Hepatocyte (in vitro differentiated cells): ENCODE measurements at regions not wholly inside any gene's neighbourhood (a gene's known extent, or its start where the extent isn't known, plus 50 kb on each side); places are given as distances from the start of the nearest gene placed in this dataset.

ENCODE experiments used
- DNase-seq: peaks from one replicate; pipeline ENCODE4 v3.0.0-alpha.2; 2016; ENCODE audit warnings: low spot score
- H2AFZ ChIP-seq: fragments of 200-600 bp; sonication (generic); 2 replicates; pipeline ENCODE4 v1.6.0; 2016; ENCODE audit warnings: antibody characterized with exemption, mild to moderate bottlenecking
- H3K27ac ChIP-seq: fragments of 200-600 bp; sonication (generic); 2 replicates; pipeline ENCODE4 v1.5.1; 2016; ENCODE audit warnings: mild to moderate bottlenecking
- H3K27me3 ChIP-seq: fragments of 200-600 bp; sonication (generic); 2 replicates; pipeline ENCODE4 v1.6.1; 2016
- H3K36me3 ChIP-seq: fragments of 200-600 bp; sonication (generic); replicated peaks from 2 replicates; pipeline ENCODE4 v1.5.1; 2016; ENCODE audit warnings: low read depth; ENCODE audit not compliant: insufficient read depth
- H3K4me1 ChIP-seq: fragments of 200-600 bp; sonication (generic); 2 replicates; pipeline ENCODE4 v1.5.1; 2016; ENCODE audit warnings: mild to moderate bottlenecking, moderate library complexity; ENCODE audit not compliant: insufficient read depth
- H3K4me2 ChIP-seq: fragments of 200-600 bp; sonication (generic); 2 replicates; pipeline ENCODE4 v1.6.0; 2016
- H3K4me3 ChIP-seq: fragments of 200-600 bp; sonication (generic); 2 replicates; pipeline ENCODE4 v1.5.1; 2016; ENCODE audit warnings: mild to moderate bottlenecking
- H3K79me2 ChIP-seq: fragments of 200-600 bp; sonication (generic); 2 replicates; pipeline ENCODE4 v1.6.0; 2017; ENCODE audit warnings: mild to moderate bottlenecking
- H3K9me2 ChIP-seq: fragments of 200-600 bp; sonication (generic); replicated peaks from 2 replicates; pipeline ENCODE4 v1.6.0; 2017; ENCODE audit warnings: mild to moderate bottlenecking; ENCODE audit not compliant: insufficient read depth
- H3K9me3 ChIP-seq: fragments of 200-600 bp; sonication (generic); 2 replicates; pipeline ENCODE4 v1.5.1; 2016; ENCODE audit warnings: low read depth, mild to moderate bottlenecking
- H4K20me1 ChIP-seq: fragments of 200-600 bp; sonication (generic); 2 replicates; pipeline ENCODE4 v1.6.0; 2016; ENCODE audit warnings: mild to moderate bottlenecking; ENCODE audit not compliant: insufficient read depth, poor library complexity, severe bottlenecking
- EZH2 ChIP-seq: fragments of 200-600 bp; sonication (generic); IDR thresholded peaks from 2 replicates; pipeline ENCODE4 v1.6.1; 2016; ENCODE audit warnings: antibody characterized with exemption, mild to moderate bottlenecking, borderline replicate concordance
- EZH2phosphoT487 ChIP-seq: fragments of 200-600 bp; sonication (generic); IDR thresholded peaks from one replicate; pipeline ENCODE4 v1.6.1; 2018; ENCODE audit warnings: antibody characterized with exemption, mild to moderate bottlenecking, low read depth, moderate library complexity; ENCODE audit not compliant: unreplicated experiment, severe bottlenecking
- WGBS: methylation state at CpG from one replicate; pipeline ENCODE4 v1.1.6; 2016; ENCODE audit warnings: low lambda C conversion rate; ENCODE audit errors: missing lambda C conversion rate; 5-methylcytosine and 5-hydroxymethylcytosine counted together
- TF ChIP-seq, protein P1 (sequence below): fragments of 200-600 bp; sonication (generic); IDR thresholded peaks from 2 replicates; pipeline ENCODE4 v1.5.1; 2016; ENCODE audit warnings: antibody characterized with exemption, mild to moderate bottlenecking; ENCODE audit not compliant: poor library complexity

- Histone ChIP-seq H2AFZ (no peak overlapping the region), H3K4me2 (no peak overlapping the region), H3K9me2 (no peaks in the 10 kb centered on the region), H4K20me1 (no peaks in the 10 kb centered on the region), H3K27me3 (peaks cover 6% of the 10 kb centered on the region), H3K36me3 (no peaks in the 10 kb centered on the region), H3K9me3 (no peaks in the 10 kb centered on the region), H3K27ac (no peak overlapping the region), H3K4me1 (no peaks in the 10 kb centered on the region), H3K4me3 (no peak overlapping the region), H3K79me2 (no peaks in the 10 kb centered on the region)
- WGBS = 71% methylated on average over 4 of the region's 4 CpGs
- no peak for DNase-seq
- TF ChIP-seq EZH2 (no peak), EZH2phosphoT487 (no peak)
- TF ChIP-seq, protein P1, sequence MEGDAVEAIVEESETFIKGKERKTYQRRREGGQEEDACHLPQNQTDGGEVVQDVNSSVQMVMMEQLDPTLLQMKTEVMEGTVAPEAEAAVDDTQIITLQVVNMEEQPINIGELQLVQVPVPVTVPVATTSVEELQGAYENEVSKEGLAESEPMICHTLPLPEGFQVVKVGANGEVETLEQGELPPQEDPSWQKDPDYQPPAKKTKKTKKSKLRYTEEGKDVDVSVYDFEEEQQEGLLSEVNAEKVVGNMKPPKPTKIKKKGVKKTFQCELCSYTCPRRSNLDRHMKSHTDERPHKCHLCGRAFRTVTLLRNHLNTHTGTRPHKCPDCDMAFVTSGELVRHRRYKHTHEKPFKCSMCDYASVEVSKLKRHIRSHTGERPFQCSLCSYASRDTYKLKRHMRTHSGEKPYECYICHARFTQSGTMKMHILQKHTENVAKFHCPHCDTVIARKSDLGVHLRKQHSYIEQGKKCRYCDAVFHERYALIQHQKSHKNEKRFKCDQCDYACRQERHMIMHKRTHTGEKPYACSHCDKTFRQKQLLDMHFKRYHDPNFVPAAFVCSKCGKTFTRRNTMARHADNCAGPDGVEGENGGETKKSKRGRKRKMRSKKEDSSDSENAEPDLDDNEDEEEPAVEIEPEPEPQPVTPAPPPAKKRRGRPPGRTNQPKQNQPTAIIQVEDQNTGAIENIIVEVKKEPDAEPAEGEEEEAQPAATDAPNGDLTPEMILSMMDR = no peak
Measured at GRCh38 chr17:79470754-79471153, 140.1 kb downstream of the RBFOX3 start.

GRCh38 chr17:79469646-79470045, 141.2 kb downstream of the RBFOX3 start:
- peaks cover 6% of the 10 kb centered on the region for H3K27me3 ChIP-seq
- no peaks in the 10 kb centered on the region for H3K9me2 ChIP-seq
- TF ChIP-seq EZH2 (no peak), EZH2phosphoT487 (no peak)
- TF ChIP-seq, protein P1 = no peak
- H2AFZ ChIP-seq = no peak overlapping the region
- no peaks in the 10 kb centered on the region for H3K79me2 ChIP-seq
- H4K20me1 ChIP-seq = no peaks in the 10 kb centered on the region
- DNase-seq = no peak
- H3K4me1 ChIP-seq = no peaks in the 10 kb centered on the region
- no peak overlapping the region for H3K4me2 ChIP-seq
- WGBS = 95% methylated on average over 13 of the region's 13 CpGs
- H3K4me3 ChIP-seq = no peak overlapping the region
- H3K9me3 ChIP-seq = no peaks in the 10 kb centered on the region
- H3K36me3 ChIP-seq = no peaks in the 10 kb centered on the region
- H3K27ac ChIP-seq = no peak overlapping the region

DNA sequence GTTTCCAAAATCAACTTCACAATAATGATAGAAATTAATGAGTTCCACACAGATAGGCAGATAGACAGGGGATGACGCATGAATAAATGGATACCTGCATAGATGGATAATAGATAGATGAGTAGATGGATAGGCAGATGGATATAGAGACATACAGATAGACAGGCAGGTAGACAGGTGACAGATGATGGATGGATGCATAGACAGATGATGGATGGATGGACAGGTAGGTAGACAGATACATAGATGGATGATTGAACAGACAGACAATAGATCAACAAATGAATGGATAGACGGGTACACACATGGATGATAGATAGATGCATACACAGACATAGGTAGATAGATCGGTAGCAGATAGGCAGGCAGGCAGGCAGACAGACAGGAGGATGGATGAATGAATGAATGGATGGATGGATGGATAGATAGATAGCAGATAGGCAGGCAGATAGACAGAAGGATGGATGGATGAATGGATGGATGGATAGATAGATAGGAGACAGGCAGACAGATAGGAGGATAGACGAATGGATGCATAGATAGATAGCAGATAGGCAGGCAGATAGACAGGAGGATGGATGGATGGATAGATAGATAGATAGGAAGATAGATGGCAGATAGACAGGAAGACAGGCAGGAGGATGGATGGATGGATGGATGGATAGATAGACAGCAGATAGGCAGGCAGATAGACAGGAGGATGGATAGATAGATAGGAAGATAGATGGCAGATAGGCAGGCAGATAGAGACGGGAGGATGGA, 142.5 kb downstream of the RBFOX3 start:
- TF ChIP-seq EZH2phosphoT487 = no peak
- TF ChIP-seq, protein P1 = no peak
- TF ChIP-seq EZH2 = no peak
- Histone ChIP-seq H3K4me3 (no peak overlapping the region), H3K9me3 (no peaks in the 10 kb centered on the region), H4K20me1 (no peaks in the 10 kb centered on the region), H3K4me1 (no peaks in the 10 kb centered on the region), H3K27me3 (peaks cover 6% of the 10 kb centered on the region), H3K9me2 (no peaks in the 10 kb centered on the region), H2AFZ (no peak overlapping the region), H3K79me2 (no peaks in the 10 kb centered on the region), H3K4me2 (no peak overlapping the region), H3K27ac (no peak overlapping the region), H3K36me3 (no peaks in the 10 kb centered on the region)
- no peak for DNase-seq
- 87% methylated on average over 5 of the region's 5 CpGs for WGBS
